HG02973 (cell line): ENCODE measurements at regions not wholly inside any gene's neighbourhood (a gene's known extent, or its start where the extent isn't known, plus 50 kb on each side); places are given as distances from the start of the nearest gene placed in this dataset.
"Not testable (repeated sequence)": the region's sequence is repeated elsewhere in the genome, so short reads cannot be mapped to it uniquely, and the experiment has no call there.

Experiments
- ATAC-seq: cut with Tn5 transposase; IDR thresholded peaks from one replicate; pipeline ENCODE4 v1.9.1; 2021; ENCODE audit warnings: moderate library complexity; ENCODE audit not compliant: unreplicated experiment

DNA sequence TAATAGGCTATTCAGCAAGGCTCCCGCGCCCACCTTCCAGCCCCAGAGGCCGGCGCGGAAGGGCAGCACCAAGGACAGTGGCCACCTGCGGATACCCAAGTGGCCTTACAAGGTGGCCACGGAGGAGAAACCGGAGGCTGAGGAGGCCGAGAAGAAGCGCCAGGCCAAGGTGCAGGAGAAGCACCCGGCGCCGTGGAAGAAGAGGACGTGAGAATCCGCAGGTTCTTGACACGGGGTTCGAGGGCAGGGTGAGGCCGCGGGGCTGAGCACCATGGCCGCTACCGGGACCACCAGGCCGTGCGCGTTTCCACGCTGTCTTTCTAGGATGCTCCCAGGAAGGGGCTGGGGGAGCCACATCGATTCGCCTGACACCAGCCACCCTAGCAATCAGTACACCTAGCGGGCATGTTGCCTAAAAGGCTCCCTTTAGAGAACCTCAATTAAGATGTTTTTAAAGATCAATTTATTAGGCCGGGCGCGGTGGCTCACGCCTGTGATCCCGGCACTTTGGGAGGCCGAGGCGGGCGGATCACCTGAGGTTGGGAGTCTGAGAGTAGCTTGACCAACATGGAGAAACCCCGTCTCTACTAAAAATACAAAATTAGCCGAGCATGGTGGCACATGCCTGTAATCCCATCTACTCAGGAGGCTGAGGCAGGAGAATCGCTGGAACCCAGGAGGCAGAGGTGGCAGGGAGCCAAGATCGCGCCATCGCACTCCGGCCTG is 134.3 kb upstream of the OR4C13 start:
- not testable (repeated sequence) for ATAC-seq

DNA sequence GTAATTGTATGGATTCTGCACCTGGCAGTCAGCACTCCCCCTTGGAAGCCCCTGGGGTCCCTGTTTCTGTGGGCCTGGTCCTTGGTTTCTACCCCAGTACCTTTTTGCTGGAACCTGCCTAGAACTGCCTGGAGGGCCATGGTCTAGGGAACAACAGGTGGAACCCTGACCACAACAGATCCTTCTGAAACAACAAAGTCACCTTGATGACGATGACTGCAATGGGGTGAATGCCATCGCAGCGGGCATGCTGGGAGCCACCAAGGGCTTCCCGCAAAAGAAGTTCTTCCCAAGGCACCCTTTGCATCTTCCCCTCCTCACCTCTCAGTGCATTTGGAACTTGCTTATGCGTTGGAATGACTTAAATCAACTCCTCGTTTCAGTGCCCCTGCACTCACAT is 129.0 kb upstream of the OR4C13 start:
- not testable (repeated sequence) for ATAC-seq

DNA sequence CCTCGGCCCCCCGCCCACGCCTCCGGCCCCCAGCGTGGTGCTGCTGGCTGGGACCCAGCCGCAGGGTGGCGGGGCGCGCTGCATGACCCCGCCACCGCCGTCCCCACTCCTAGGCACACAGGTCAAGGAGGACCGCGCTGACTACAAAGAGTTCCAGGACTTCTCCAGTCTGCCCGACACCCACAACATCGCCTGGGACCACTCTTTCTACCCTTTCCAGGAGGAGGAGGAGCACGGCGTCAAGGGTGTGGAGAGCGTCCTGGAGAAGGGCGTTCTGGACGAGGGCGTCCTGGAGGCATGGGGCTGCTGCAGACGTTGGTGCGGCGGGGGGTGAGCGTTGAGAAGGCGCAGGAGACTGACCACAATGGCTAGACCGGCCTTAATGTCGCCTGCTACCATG is 101.7 kb upstream of the OR4C13 start:
- ATAC-seq, result not testable (repeated sequence)

DNA sequence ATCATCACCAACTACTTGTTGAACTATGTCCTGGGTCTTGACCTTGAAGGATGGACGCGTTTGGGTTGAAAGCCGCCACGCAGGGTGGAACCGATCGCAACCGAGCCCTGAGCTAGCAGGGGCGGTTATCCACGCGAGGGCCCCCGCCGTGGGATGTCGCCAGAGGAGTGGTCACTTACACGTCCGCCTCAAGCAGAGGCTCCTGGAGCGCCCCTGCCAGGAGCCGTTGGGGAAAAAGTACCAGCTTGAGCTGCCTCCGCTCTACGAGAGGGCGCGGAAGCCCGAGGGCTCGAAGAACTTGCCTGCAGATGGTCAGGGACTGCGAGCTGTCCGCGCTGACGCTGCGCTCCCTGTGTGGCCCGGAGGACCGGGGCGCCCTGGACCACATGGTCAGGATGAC is 100.7 kb upstream of the OR4C13 start:
- ATAC-seq, result no peak

DNA sequence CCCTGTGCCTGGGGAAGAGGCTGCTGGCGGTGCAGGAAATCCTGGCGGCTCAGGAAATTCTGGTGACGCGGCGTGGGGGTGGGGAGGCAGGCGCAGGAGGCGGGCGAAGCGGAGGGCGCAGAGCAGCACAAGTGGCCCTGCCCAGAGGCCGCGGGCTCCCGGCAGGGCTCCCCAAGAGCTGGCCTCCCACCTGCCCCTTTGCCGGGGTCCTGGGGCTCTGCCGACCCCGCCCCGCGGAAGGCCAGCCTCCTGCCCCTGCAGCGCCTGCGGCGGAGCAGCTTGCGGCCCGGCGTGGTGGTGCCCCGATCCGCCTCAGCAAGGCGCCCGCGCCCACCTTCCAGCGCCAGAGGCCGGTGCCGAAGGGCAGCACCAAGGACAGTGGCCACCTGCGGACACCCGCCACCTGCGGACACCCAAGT is 100.2 kb upstream of the OR4C13 start:
- no peak for ATAC-seq

DNA sequence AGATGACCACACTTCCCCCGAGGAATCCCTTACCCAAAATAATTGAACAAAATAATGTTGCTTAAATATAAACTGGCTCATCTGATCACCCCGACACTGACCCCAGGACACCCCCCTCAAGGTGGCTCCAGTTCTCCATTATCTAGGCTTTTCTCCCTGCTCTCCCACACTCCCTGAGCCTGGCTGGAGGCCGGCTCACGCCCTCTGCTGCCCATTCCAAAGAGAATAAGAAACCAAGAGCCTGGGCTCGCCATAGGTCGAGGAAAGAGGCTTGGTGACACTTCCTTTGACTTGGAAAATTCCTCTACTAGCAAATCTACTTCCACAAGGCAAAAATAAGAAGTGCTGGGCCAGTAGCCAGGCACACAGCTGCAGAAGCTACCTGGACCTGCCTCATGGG is 63.3 kb upstream of the OR4C13 start:
- ATAC-seq, result not testable (repeated sequence)

DNA sequence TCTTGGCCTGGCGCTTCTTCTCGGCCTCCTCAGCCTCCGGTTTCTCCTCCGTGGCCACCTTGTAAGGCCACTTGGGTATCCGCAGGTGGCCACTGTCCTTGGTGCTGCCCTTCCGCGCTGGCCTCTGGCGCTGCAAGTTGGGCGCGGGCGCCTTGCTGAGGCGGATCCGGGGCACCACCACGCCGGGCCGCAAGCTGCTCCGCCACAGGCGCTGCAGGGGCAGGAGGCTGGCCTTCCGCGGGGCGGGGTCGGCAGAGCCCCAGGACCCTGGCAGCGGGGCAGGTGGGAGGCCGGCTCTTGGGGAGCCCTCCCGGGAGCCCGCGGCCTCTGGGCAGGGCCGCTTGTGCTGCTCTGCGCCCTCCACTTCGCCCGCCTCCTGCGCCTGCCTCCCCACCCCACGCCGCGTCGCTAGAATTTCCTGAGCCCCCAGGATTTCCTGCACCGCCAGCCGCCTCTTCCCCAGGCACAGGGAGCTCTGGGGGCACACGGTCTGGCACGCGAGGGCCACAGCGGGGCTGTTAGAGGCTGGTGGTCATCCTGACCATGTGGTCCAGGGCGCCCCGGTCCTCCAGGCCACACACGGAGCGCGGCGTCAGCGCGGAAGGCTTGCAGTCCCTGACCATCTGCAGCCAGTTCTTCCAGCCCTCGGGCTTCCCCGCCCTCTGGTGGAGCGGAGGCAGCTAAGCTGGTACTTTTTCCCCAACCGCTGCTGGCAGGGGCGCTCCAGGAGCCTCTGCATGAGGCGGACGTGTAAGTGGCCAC is 60.1 kb upstream of the OR4C13 start:
- not testable (repeated sequence) for ATAC-seq

DNA sequence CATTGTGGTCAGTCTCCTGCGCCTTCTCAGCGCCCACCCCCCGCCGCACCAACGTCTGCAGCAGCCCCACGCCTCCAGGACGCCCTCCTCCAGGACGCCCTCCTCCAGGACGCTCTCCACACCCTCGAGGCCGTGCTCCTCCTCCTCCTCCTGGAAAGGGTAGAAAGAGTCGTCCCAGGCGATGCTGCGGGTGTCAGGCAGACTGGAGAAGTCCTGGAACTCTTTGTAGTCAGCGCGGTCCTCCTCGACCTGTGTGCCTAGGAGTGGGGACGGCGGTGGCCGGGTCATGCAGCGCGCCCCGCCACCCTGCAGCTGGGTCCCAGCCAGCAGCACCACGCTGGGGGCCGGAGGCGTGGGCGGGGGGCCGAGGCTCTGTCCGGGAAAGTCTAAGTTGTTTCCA is 58.7 kb upstream of the OR4C13 start:
- not testable (repeated sequence) for ATAC-seq
